Keratinocyte (primary cell): ENCODE measurements at regions not wholly inside any gene's neighbourhood (a gene's known extent, or its start where the extent isn't known, plus 50 kb on each side); places are given as distances from the start of the nearest gene placed in this dataset.

Experiments used
- DNase-seq: peaks from one replicate; pipeline ENCODE4 v3.0.0-alpha.2; 2011; ENCODE audit warnings: low read depth, missing footprints, low spot score
- FAIRE-seq: peaks from 2 replicates; lab custom pipeline; 2011; peaks lifted over from hg19 to GRCh38; lab: Jason Lieb, UNC
- H2AFZ ChIP-seq: 2 replicates; pipeline ENCODE4 v1.6.0; 2012; ENCODE audit warnings: low read length, control low read depth, inconsistent platforms; ENCODE audit not compliant: control insufficient read depth
- H3K27ac ChIP-seq: 2 replicates; pipeline ENCODE4 v1.5.1; 2011; ENCODE audit warnings: low read length; ENCODE audit not compliant: control insufficient read depth, insufficient read depth
- H3K27me3 ChIP-seq: 3 replicates; pipeline ENCODE4 v1.6.0; 2011; ENCODE audit warnings: low read length; ENCODE audit not compliant: control insufficient read depth, insufficient read depth; ENCODE audit errors: extremely low read depth
- H3K36me3 ChIP-seq, 2 experiments: 2 replicates in 1 of 2; 3 replicates in 1 of 2; pipeline ENCODE4 v1.5.1; 2011; ENCODE audit warnings: low read length in 2 of 2, mild to moderate bottlenecking in 1 of 2; ENCODE audit not compliant: control insufficient read depth in 2 of 2, insufficient read depth in 2 of 2; ENCODE audit errors: extremely low read depth in 1 of 2
- H3K4me1 ChIP-seq: 3 replicates; pipeline ENCODE4 v1.5.1; 2011; ENCODE audit warnings: low read length; ENCODE audit not compliant: control insufficient read depth, insufficient read depth; ENCODE audit errors: extremely low read depth
- H3K4me2 ChIP-seq: 3 replicates; pipeline ENCODE4 v1.6.0; 2011; ENCODE audit warnings: low read depth, low read length; ENCODE audit not compliant: control insufficient read depth, insufficient read depth; ENCODE audit errors: extremely low read depth
- H3K4me3 ChIP-seq, 3 experiments: fragments of 200-600 bp in 1 of 3; sonication (generic) in 1 of 3; 2 replicates in 2 of 3; 3 replicates in 1 of 3; pipeline ENCODE4 v1.5.1; 2011 to 2016; ENCODE audit warnings: low read length in 3 of 3, mild to moderate bottlenecking in 3 of 3, control low read depth in 2 of 3, inconsistent platforms in 1 of 3, low read depth in 1 of 3, mixed read lengths in 1 of 3, mixed run types in 1 of 3, moderate library complexity in 1 of 3; ENCODE audit not compliant: control insufficient read depth in 2 of 3, insufficient read depth in 2 of 3; ENCODE audit errors: extremely low read depth in 1 of 3
- H3K79me2 ChIP-seq: 2 replicates; pipeline ENCODE4 v1.6.0; 2012; ENCODE audit warnings: low read length; ENCODE audit not compliant: control insufficient read depth, insufficient read depth
- H3K9ac ChIP-seq: 3 replicates; pipeline ENCODE4 v1.6.0; 2011; ENCODE audit warnings: low read length; ENCODE audit not compliant: control insufficient read depth, insufficient read depth; ENCODE audit errors: extremely low read depth
- H3K9me1 ChIP-seq: 3 replicates; pipeline ENCODE4 v1.6.0; 2011; ENCODE audit warnings: low read length; ENCODE audit not compliant: control insufficient read depth, insufficient read depth; ENCODE audit errors: extremely low read depth
- H3K9me3 ChIP-seq: 2 replicates; pipeline ENCODE4 v1.5.1; 2012; ENCODE audit warnings: low read depth, low read length; ENCODE audit not compliant: control insufficient read depth
- H4K20me1 ChIP-seq: 3 replicates; pipeline ENCODE4 v1.6.0; 2011; ENCODE audit warnings: low read length; ENCODE audit not compliant: control insufficient read depth, insufficient read depth; ENCODE audit errors: extremely low read depth
- EZH2 ChIP-seq: IDR thresholded peaks from one replicate; pipeline ENCODE4 v1.6.1; 2012; ENCODE audit warnings: inconsistent platforms, mild to moderate bottlenecking, low read length, moderate library complexity
- dilution Hi-C: fragments of 300-500 bp; cut with MboI; formaldehyde crosslinking; loops from one replicate; pipeline ENCODE4 v1.7.0; 2020; ENCODE audit warnings: low sequenced_read_pairs; ENCODE audit not compliant: extremely low pct_ligation_motif_present
- TF ChIP-seq, protein P1 (sequence below), 3 experiments: IDR thresholded peaks in 1 of 3; conservative IDR thresholded peaks in 1 of 3; optimal IDR thresholded peaks in 1 of 3; 2 replicates in 2 of 3; 3 replicates in 1 of 3; pipeline versions ENCODE3 to v1.5.1; 2011; ENCODE audit warnings: low read length in 3 of 3, mild to moderate bottlenecking in 3 of 3, moderate library complexity in 2 of 3, control low read depth in 1 of 3, inconsistent platforms in 1 of 3; ENCODE audit not compliant: insufficient read depth in 2 of 3; ENCODE audit errors: extremely low read depth in 1 of 3

DNA sequence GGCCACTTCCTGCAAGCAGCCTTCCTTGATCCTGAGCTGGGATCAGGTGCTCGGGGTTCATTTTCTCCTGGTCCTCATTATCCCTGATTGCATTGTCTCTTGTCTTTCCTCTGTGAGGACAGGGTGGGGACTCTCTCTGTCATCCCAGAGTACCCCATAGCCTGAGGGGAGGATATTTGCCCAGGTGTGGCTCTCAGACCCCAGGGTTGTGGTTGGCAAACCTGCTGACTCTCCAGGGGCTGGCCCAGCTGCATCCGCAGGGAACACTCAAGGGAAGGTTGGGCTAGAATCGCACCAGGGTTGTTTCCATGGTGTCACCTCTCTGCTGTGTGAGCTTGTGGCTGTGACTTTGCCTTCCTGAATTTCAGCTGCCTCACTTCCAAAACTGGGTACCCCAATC lies 276.8 kb upstream of the C1orf174 start:
- Histone ChIP-seq H2AFZ (no peak overlapping the region), H3K4me3 (no peak overlapping the region), H4K20me1 (no peaks in the 10 kb centered on the region), H3K27ac (no peak overlapping the region), H3K4me1 (no peaks in the 10 kb centered on the region), H3K79me2 (no peaks in the 10 kb centered on the region), H3K9ac (no peak overlapping the region), H3K27me3 (no peaks in the 10 kb centered on the region), H3K4me2 (no peak overlapping the region), H3K9me1 (no peaks in the 10 kb centered on the region), H3K9me3 (peaks cover 20% of the 10 kb centered on the region), H3K36me3 (no peaks in the 10 kb centered on the region)
- no peak for TF ChIP-seq EZH2
- TF ChIP-seq, protein P1, sequence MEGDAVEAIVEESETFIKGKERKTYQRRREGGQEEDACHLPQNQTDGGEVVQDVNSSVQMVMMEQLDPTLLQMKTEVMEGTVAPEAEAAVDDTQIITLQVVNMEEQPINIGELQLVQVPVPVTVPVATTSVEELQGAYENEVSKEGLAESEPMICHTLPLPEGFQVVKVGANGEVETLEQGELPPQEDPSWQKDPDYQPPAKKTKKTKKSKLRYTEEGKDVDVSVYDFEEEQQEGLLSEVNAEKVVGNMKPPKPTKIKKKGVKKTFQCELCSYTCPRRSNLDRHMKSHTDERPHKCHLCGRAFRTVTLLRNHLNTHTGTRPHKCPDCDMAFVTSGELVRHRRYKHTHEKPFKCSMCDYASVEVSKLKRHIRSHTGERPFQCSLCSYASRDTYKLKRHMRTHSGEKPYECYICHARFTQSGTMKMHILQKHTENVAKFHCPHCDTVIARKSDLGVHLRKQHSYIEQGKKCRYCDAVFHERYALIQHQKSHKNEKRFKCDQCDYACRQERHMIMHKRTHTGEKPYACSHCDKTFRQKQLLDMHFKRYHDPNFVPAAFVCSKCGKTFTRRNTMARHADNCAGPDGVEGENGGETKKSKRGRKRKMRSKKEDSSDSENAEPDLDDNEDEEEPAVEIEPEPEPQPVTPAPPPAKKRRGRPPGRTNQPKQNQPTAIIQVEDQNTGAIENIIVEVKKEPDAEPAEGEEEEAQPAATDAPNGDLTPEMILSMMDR (optimal IDR thresholded peaks at IDR 0.05 in 1 of 3, IDR thresholded peaks at IDR 0.05 in 1 of 3, conservative IDR thresholded peaks at IDR 0.05 in 1 of 3; ENCODE audit: extremely low read depth in 1 of 3, insufficient read depth in 2 of 3, low read length in 3 of 3), result no peak
- dilution Hi-C loops, result no loop called here
- DNase-seq (no peak), FAIRE-seq (no peak)

- Histone ChIP-seq H4K20me1 (no peaks in the 10 kb centered on the region), H3K27me3 (no peaks in the 10 kb centered on the region), H3K36me3 (no peaks in the 10 kb centered on the region), H3K9me3 (peaks cover 20% of the 10 kb centered on the region), H3K4me3 (no peak overlapping the region), H3K9ac (no peak overlapping the region), H3K9me1 (no peaks in the 10 kb centered on the region), H3K4me1 (no peaks in the 10 kb centered on the region), H3K27ac (no peak overlapping the region), H3K4me2 (no peak overlapping the region), H3K79me2 (no peaks in the 10 kb centered on the region), H2AFZ (no peak overlapping the region)
- FAIRE-seq, result no peak
- TF ChIP-seq EZH2, result no peak
- TF ChIP-seq, protein P1 (optimal IDR thresholded peaks at IDR 0.05 in 1 of 3, IDR thresholded peaks at IDR 0.05 in 1 of 3, conservative IDR thresholded peaks at IDR 0.05 in 1 of 3; ENCODE audit: extremely low read depth in 1 of 3, insufficient read depth in 2 of 3, low read length in 3 of 3), result no peak
- no peak for DNase-seq
- dilution Hi-C loops, result no loop called here
These were observed 277.5 kb upstream of the C1orf174 start for GRCh38 chr1:4177425-4178150.
